ENCODE measurements at regions not wholly inside any gene's neighbourhood (a gene's known extent, or its start where the extent isn't known, plus 50 kb on each side); places are given as distances from the start of the nearest gene placed in this dataset.

GRCh38 chr21:25329227-25329825 is 278.0 kb downstream of the MRPL39 start:
- TF ChIP-seq, protein P1, sequence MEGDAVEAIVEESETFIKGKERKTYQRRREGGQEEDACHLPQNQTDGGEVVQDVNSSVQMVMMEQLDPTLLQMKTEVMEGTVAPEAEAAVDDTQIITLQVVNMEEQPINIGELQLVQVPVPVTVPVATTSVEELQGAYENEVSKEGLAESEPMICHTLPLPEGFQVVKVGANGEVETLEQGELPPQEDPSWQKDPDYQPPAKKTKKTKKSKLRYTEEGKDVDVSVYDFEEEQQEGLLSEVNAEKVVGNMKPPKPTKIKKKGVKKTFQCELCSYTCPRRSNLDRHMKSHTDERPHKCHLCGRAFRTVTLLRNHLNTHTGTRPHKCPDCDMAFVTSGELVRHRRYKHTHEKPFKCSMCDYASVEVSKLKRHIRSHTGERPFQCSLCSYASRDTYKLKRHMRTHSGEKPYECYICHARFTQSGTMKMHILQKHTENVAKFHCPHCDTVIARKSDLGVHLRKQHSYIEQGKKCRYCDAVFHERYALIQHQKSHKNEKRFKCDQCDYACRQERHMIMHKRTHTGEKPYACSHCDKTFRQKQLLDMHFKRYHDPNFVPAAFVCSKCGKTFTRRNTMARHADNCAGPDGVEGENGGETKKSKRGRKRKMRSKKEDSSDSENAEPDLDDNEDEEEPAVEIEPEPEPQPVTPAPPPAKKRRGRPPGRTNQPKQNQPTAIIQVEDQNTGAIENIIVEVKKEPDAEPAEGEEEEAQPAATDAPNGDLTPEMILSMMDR (optimal IDR thresholded peaks at IDR 0.05 in 1 of 3, IDR thresholded peaks at IDR 0.05 in 1 of 3, conservative IDR thresholded peaks at IDR 0.05 in 1 of 3; ENCODE audit: extremely low read depth in 1 of 3, insufficient read depth in 2 of 3, low read length in 3 of 3): no peak
- no peak for TF ChIP-seq EZH2 (IDR thresholded peaks at IDR 0.05; ENCODE audit: low read length)
- Histone ChIP-seq H3K4me1 (ENCODE audit: control insufficient read depth, extremely low read depth, insufficient read depth, low read length) (peaks cover 12% of the 10 kb centered on the region), H3K79me2 (ENCODE audit: control insufficient read depth, insufficient read depth, low read length) (no peaks in the 10 kb centered on the region), H3K4me3 (ENCODE audit: control insufficient read depth in 2 of 3, extremely low read depth in 1 of 3, insufficient read depth in 2 of 3, low read depth in 1 of 3, low read length in 3 of 3) (no peak overlapping the region), H3K4me2 (ENCODE audit: control insufficient read depth, extremely low read depth, insufficient read depth, low read depth, low read length) (peak overlapping the region; percentile 61), H4K20me1 (ENCODE audit: control insufficient read depth, extremely low read depth, insufficient read depth, low read length) (no peaks in the 10 kb centered on the region), H3K9me3 (ENCODE audit: control insufficient read depth, low read depth, low read length) (no peaks in the 10 kb centered on the region), H3K9ac (ENCODE audit: control insufficient read depth, extremely low read depth, insufficient read depth, low read length) (peak overlapping the region; percentile 71), H2AFZ (ENCODE audit: control insufficient read depth, low read length) (peak overlapping the region; percentile 81), H3K36me3 (ENCODE audit: control insufficient read depth in 2 of 2, extremely low read depth in 1 of 2, insufficient read depth in 2 of 2, low read length in 2 of 2) (no peaks in the 10 kb centered on the region), H3K27ac (ENCODE audit: control insufficient read depth, insufficient read depth, low read length) (peak overlapping the region; percentile 89), H3K9me1 (ENCODE audit: control insufficient read depth, extremely low read depth, insufficient read depth, low read length) (no peaks in the 10 kb centered on the region), H3K27me3 (ENCODE audit: control insufficient read depth, extremely low read depth, insufficient read depth, low read length) (no peaks in the 10 kb centered on the region)
- FAIRE-seq (peak; percentile 76), DNase-seq (ENCODE audit: low read depth, low spot score) (peak; percentile 4)
- dilution Hi-C loops (cut with MboI; ENCODE audit: extremely low pct_ligation_motif_present, low sequenced_read_pairs): no loop called here

DNA sequence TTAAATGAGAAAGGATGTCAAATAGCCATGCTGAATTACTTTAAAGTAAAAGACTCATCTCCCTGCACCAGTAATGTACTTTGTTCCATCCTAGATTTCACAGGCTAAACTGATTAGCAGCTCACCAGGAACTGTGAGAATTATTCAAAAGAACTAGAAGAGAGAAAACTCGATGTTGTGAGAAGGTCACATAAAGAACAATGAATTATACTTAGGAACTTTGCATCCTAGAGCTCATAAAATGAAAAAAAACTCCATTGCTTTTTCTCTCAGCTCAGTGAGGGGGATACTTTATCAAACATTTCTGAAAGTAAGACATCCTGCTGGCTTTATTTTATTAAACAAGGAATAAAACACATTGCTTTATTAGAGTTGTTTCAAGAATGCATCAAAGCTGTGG is 278.5 kb downstream of the MRPL39 start:
- Histone ChIP-seq H3K79me2 (ENCODE audit: control insufficient read depth, insufficient read depth, low read length) (no peaks in the 10 kb centered on the region), H3K36me3 (ENCODE audit: control insufficient read depth in 2 of 2, extremely low read depth in 1 of 2, insufficient read depth in 2 of 2, low read length in 2 of 2) (no peaks in the 10 kb centered on the region), H3K4me2 (ENCODE audit: control insufficient read depth, extremely low read depth, insufficient read depth, low read depth, low read length) (peak overlapping the region; percentile 6), H3K27ac (ENCODE audit: control insufficient read depth, insufficient read depth, low read length) (peak overlapping the region; percentile 47), H4K20me1 (ENCODE audit: control insufficient read depth, extremely low read depth, insufficient read depth, low read length) (no peaks in the 10 kb centered on the region), H3K4me1 (ENCODE audit: control insufficient read depth, extremely low read depth, insufficient read depth, low read length) (peaks cover 12% of the 10 kb centered on the region), H3K4me3 (ENCODE audit: control insufficient read depth in 2 of 3, extremely low read depth in 1 of 3, insufficient read depth in 2 of 3, low read depth in 1 of 3, low read length in 3 of 3) (no peak overlapping the region), H3K9me3 (ENCODE audit: control insufficient read depth, low read depth, low read length) (no peaks in the 10 kb centered on the region), H3K9ac (ENCODE audit: control insufficient read depth, extremely low read depth, insufficient read depth, low read length) (no peak overlapping the region), H3K27me3 (ENCODE audit: control insufficient read depth, extremely low read depth, insufficient read depth, low read length) (no peaks in the 10 kb centered on the region), H2AFZ (ENCODE audit: control insufficient read depth, low read length) (peak overlapping the region; percentile 37), H3K9me1 (ENCODE audit: control insufficient read depth, extremely low read depth, insufficient read depth, low read length) (no peaks in the 10 kb centered on the region)
- DNase-seq (ENCODE audit: low read depth, low spot score) (no peak), FAIRE-seq (no peak)
- TF ChIP-seq, protein P1 (optimal IDR thresholded peaks at IDR 0.05 in 1 of 3, IDR thresholded peaks at IDR 0.05 in 1 of 3, conservative IDR thresholded peaks at IDR 0.05 in 1 of 3; ENCODE audit: extremely low read depth in 1 of 3, insufficient read depth in 2 of 3, low read length in 3 of 3): no peak
- TF ChIP-seq EZH2 (IDR thresholded peaks at IDR 0.05; ENCODE audit: low read length): no peak
- dilution Hi-C loops (cut with MboI; ENCODE audit: extremely low pct_ligation_motif_present, low sequenced_read_pairs): no loop called here

Measured in keratinocyte (primary cell).